CD14-positive monocyte (primary cell): ENCODE measurements at regions not wholly inside any gene's neighbourhood (a gene's known extent, or its start where the extent isn't known, plus 50 kb on each side); places are given as distances from the start of the nearest gene placed in this dataset.

Experiments
- DNase-seq, 3 donors: peaks; one replicate each; pipeline ENCODE4 v3.0.0-alpha.2; 2011 to 2022
- H2AFZ ChIP-seq: 2 replicates; pipeline ENCODE4 v1.6.0; 2012; ENCODE audit warnings: mild to moderate bottlenecking, low read depth, low read length, inconsistent platforms; ENCODE audit not compliant: insufficient read depth, poor library complexity, severe bottlenecking
- H3K27ac ChIP-seq, 2 donors: 1 replicate in 1 of 2; 2 replicates in 1 of 2; pipeline ENCODE4 v1.5.1; 2012 to 2013; ENCODE audit warnings: low read length in 2 of 2, control low read depth in 1 of 2, inconsistent platforms in 1 of 2, low read depth in 1 of 2, mild to moderate bottlenecking in 1 of 2
- H3K27me3 ChIP-seq, 2 donors: one replicate each; pipeline versions ENCODE4 v1.6.0 to v1.6.1; 2011 to 2013; ENCODE audit warnings: low read length in 2 of 2; ENCODE audit not compliant: control insufficient read depth in 2 of 2, insufficient read depth in 2 of 2
- H3K36me3 ChIP-seq, 2 donors: replicated peaks in 1 of 2; 1 replicate in 1 of 2; 2 replicates in 1 of 2; pipeline versions ENCODE4 v1.5.1 to v1.6.1; 2012 to 2013; ENCODE audit warnings: low read length in 2 of 2, control low read depth in 1 of 2, inconsistent platforms in 1 of 2, mild to moderate bottlenecking in 1 of 2; ENCODE audit not compliant: insufficient read depth in 2 of 2, control insufficient read depth in 1 of 2
- H3K4me1 ChIP-seq, 2 donors: 1 replicate in 1 of 2; 2 replicates in 1 of 2; pipeline versions ENCODE4 v1.5.1 to v1.6.1; 2012 to 2013; ENCODE audit warnings: low read length in 2 of 2, control low read depth in 1 of 2, inconsistent platforms in 1 of 2, mild to moderate bottlenecking in 1 of 2, moderate library complexity in 1 of 2; ENCODE audit not compliant: insufficient read depth in 2 of 2, control insufficient read depth in 1 of 2
- H3K4me2 ChIP-seq: replicated peaks from 2 replicates; pipeline ENCODE3; 2012; ENCODE audit warnings: low read length, moderate library complexity, mild to moderate bottlenecking; ENCODE audit not compliant: poor library complexity, severe bottlenecking; ENCODE audit errors: extremely low read depth
- H3K4me3 ChIP-seq, 3 experiments: fragments of 200-600 bp in 1 of 3; sonication (generic) in 1 of 3; replicated peaks in 1 of 3; 1 replicate in 2 of 3; 2 replicates in 1 of 3; pipeline ENCODE4 v1.5.1; 2011 to 2013; ENCODE audit warnings: low read length in 3 of 3, mild to moderate bottlenecking in 3 of 3, control low read depth in 2 of 3, low read depth in 2 of 3, inconsistent platforms in 1 of 3, moderate library complexity in 1 of 3
- H3K79me2 ChIP-seq: 2 replicates; pipeline ENCODE4 v1.6.0; 2012; ENCODE audit warnings: mild to moderate bottlenecking, control low read depth, inconsistent platforms, low read length, moderate library complexity; ENCODE audit not compliant: insufficient read depth
- H3K9ac ChIP-seq: 2 replicates; pipeline ENCODE4 v1.6.0; 2017; ENCODE audit warnings: low read length, mild to moderate bottlenecking; ENCODE audit not compliant: insufficient read depth, poor library complexity, severe bottlenecking
- H3K9me3 ChIP-seq, 2 donors: replicated peaks in 1 of 2; 1 replicate in 1 of 2; 2 replicates in 1 of 2; pipeline versions ENCODE4 v1.5.1 to v1.6.1; 2012 to 2013; ENCODE audit warnings: low read length in 2 of 2, control low read depth in 1 of 2; ENCODE audit not compliant: control insufficient read depth in 1 of 2, insufficient read depth in 1 of 2
- H4K20me1 ChIP-seq: 2 replicates; pipeline ENCODE4 v1.6.0; 2012; ENCODE audit warnings: mild to moderate bottlenecking, low read length, control low read depth, moderate library complexity; ENCODE audit not compliant: insufficient read depth
- H3K27ac Mint-ChIP-seq, 7 donors: one replicate each; pipeline ENCODE4 v1.8.0; 2020; ENCODE audit warnings: mild to moderate bottlenecking in 7 of 7, mixed read lengths in 7 of 7, moderate library complexity in 6 of 7, inconsistent platforms in 2 of 7
- H3K27me3 Mint-ChIP-seq, 3 donors: one replicate each; pipeline ENCODE4 v1.8.0; 2021 to 2022; ENCODE audit warnings: low read depth in 3 of 3, mild to moderate bottlenecking in 3 of 3, mixed read lengths in 3 of 3, moderate library complexity in 3 of 3, inconsistent platforms in 1 of 3
- H3K36me3 Mint-ChIP-seq, 2 donors: one replicate each; pipeline ENCODE4 v1.8.0; 2020; ENCODE audit warnings: mixed read lengths in 2 of 2, inconsistent platforms in 1 of 2, mild to moderate bottlenecking in 1 of 2
- H3K4me1 Mint-ChIP-seq: one replicate; pipeline ENCODE4 v1.8.0; 2020; ENCODE audit warnings: mild to moderate bottlenecking, mixed read lengths
- H3K4me3 Mint-ChIP-seq, 2 donors: one replicate each; pipeline ENCODE4 v1.8.0; 2020; ENCODE audit warnings: mild to moderate bottlenecking in 2 of 2, mixed read lengths in 2 of 2, moderate library complexity in 1 of 2
- H3K9me3 Mint-ChIP-seq, 7 donors: one replicate each; pipeline ENCODE4 v1.8.0; 2020 to 2022; ENCODE audit warnings: mixed read lengths in 7 of 7, mild to moderate bottlenecking in 6 of 7, moderate library complexity in 6 of 7, inconsistent platforms in 2 of 7
- CTCF ChIP-seq: fragments of 200-600 bp; IDR thresholded peaks from one replicate; pipeline ENCODE4 v1.8.0; 2022; ENCODE audit warnings: antibody characterized with exemption, mild to moderate bottlenecking
- WGBS: methylation state at CpG from one replicate; pipeline ENCODE4 v1.1.5; 2013; ENCODE audit warnings: missing lambda C conversion rate; ENCODE audit not compliant: insufficient coverage; 5-methylcytosine and 5-hydroxymethylcytosine counted together
- intact Hi-C, 2 donors: fragments of 100-400 bp; cut with micrococcal nuclease; formaldehyde crosslinking; loops; one replicate each; pipeline versions ENCODE4 v1.15.0 to v1.15.1; 2023

GRCh38 chr18:30696201-30696600, 346.3 kb downstream of the DSC3 start:
- Histone ChIP-seq H3K9me3 (peaks cover 4 to 6% of the 10 kb centered on the region in 2 donors), H3K4me2 (no peak overlapping the region), H3K27me3 (no peaks in the 10 kb centered on the region), H3K9ac (no peak overlapping the region), H3K36me3 (no peaks in the 10 kb centered on the region), H4K20me1 (no peaks in the 10 kb centered on the region), H2AFZ (no peak overlapping the region), H3K4me3 (no peak overlapping the region), H3K27ac (no peak overlapping the region), H3K4me1 (no peaks in the 10 kb centered on the region), H3K79me2 (no peaks in the 10 kb centered on the region)
- H3K9me3 Mint-ChIP-seq = peaks cover 0 to 11% (median 2%) of the 10 kb centered on the region in 7 donors
- no peaks in the 10 kb centered on the region for H3K4me1 Mint-ChIP-seq
- DNase-seq = no peak
- no peak overlapping the region for H3K27ac Mint-ChIP-seq
- TF ChIP-seq CTCF = no peak
- H3K27me3 Mint-ChIP-seq = no peaks in the 10 kb centered on the region
- intact Hi-C loops = no loop called here
- no peak overlapping the region for H3K4me3 Mint-ChIP-seq
- 100% methylated on average over 2 of the region's 5 CpGs for WGBS
- H3K36me3 Mint-ChIP-seq = no peaks in the 10 kb centered on the region

- no peak for TF ChIP-seq CTCF
- WGBS = 86% methylated on average over 2 of the region's 3 CpGs
Measured at GRCh38 chr18:30694773-30695172, 347.8 kb downstream of the DSC3 start.

More at GRCh38 chr18:30694773-30695172, 347.8 kb downstream of the DSC3 start:
- peaks cover 4 to 6% of the 10 kb centered on the region in 2 donors for H3K9me3 ChIP-seq
- H3K4me3 ChIP-seq = no peak overlapping the region
- Mint-ChIP-seq H3K4me3 (no peak overlapping the region), H3K9me3 (peaks cover 0 to 11% (median 2%) of the 10 kb centered on the region in 7 donors), H3K36me3 (no peaks in the 10 kb centered on the region), H3K27ac (no peak overlapping the region), H3K4me1 (no peaks in the 10 kb centered on the region), H3K27me3 (no peaks in the 10 kb centered on the region)
- H3K27ac ChIP-seq = no peak overlapping the region
- H3K27me3 ChIP-seq = no peaks in the 10 kb centered on the region
- no peaks in the 10 kb centered on the region for H3K4me1 ChIP-seq
- no peak overlapping the region for H2AFZ ChIP-seq
- intact Hi-C loops = no loop called here
- no peak overlapping the region for H3K4me2 ChIP-seq
- DNase-seq = no peak
- H3K9ac ChIP-seq = no peak overlapping the region
- H4K20me1 ChIP-seq = no peaks in the 10 kb centered on the region
- no peaks in the 10 kb centered on the region for H3K36me3 ChIP-seq
- no peaks in the 10 kb centered on the region for H3K79me2 ChIP-seq
